HepG2 (cell line): ENCODE measurements at regions not wholly inside any gene's neighbourhood (a gene's known extent, or its start where the extent isn't known, plus 50 kb on each side); places are given as distances from the start of the nearest gene placed in this dataset.

ENCODE experiments used
- CTCF ChIP-seq: sonication (generic); formaldehyde crosslinking; IDR thresholded peaks from 2 replicates; pipeline ENCODE4 v1.5.0; 2020; ENCODE audit warnings: mild to moderate bottlenecking, missing genetic modification reagents, moderate library complexity
- FOXM1 ChIP-seq: sonication (generic); formaldehyde crosslinking; IDR thresholded peaks from 2 replicates; pipeline ENCODE4 v1.5.0; 2020; ENCODE audit warnings: missing genetic modification reagents
- GABPA ChIP-seq, 2 experiments: IDR thresholded peaks; 2 replicates each; pipeline ENCODE4 v1.6.1; 2011 to 2016; ENCODE audit warnings: low read depth in 2 of 2, low read length in 1 of 2, missing biosample characterization in 1 of 2, missing genetic modification characterization in 1 of 2
- HNRNPK ChIP-seq: fragments of 200-400 bp; formaldehyde crosslinking; IDR thresholded peaks from 2 replicates; pipeline ENCODE4 v1.6.1; 2018; ENCODE audit warnings: low read length, low read depth, moderate library complexity, mild to moderate bottlenecking; ENCODE audit not compliant: poor library complexity, severe bottlenecking
- MAX ChIP-seq: IDR thresholded peaks from 2 replicates; pipeline ENCODE4 v1.6.1; 2012; ENCODE audit warnings: inconsistent platforms
- NFIC ChIP-seq: IDR thresholded peaks from 2 replicates; pipeline ENCODE4 v1.6.1; 2012; ENCODE audit warnings: mild to moderate bottlenecking, low read length, inconsistent platforms
- SIN3A ChIP-seq: IDR thresholded peaks from 2 replicates; pipeline ENCODE4 v1.6.1; 2011; ENCODE audit warnings: low read depth, mild to moderate bottlenecking, control low read depth, low read length, borderline replicate concordance
- TCF12 ChIP-seq, 2 experiments: fragments of 450-650 bp in 1 of 2; sonication (generic) in 1 of 2; formaldehyde crosslinking in 1 of 2; IDR thresholded peaks; 2 replicates each; pipeline versions ENCODE4 v1.6.1 to v1.8.0; 2017 to 2022; ENCODE audit warnings: antibody characterized with exemption in 1 of 2, mild to moderate bottlenecking in 1 of 2, missing genetic modification reagents in 1 of 2, moderate library complexity in 1 of 2
- ZBTB33 ChIP-seq: sonication (generic); formaldehyde crosslinking; IDR thresholded peaks from 2 replicates; pipeline ENCODE4 v1.4.0; 2020; ENCODE audit warnings: missing genetic modification reagents
- ZFP36L1 ChIP-seq: sonication (generic); formaldehyde crosslinking; IDR thresholded peaks from 2 replicates; pipeline ENCODE4 v1.8.0; 2022; ENCODE audit warnings: mild to moderate bottlenecking, missing genetic modification reagents, moderate library complexity
- ZNF574 ChIP-seq: sonication (generic); formaldehyde crosslinking; IDR thresholded peaks from 2 replicates; pipeline ENCODE4 v1.4.0; 2020; ENCODE audit warnings: missing genetic modification reagents
- ZNF609 ChIP-seq: sonication (generic); formaldehyde crosslinking; IDR thresholded peaks from 2 replicates; pipeline ENCODE4 v1.4.0; 2020; ENCODE audit warnings: mild to moderate bottlenecking, missing genetic modification reagents, borderline replicate concordance
- ZNF749 ChIP-seq: sonication (generic); formaldehyde crosslinking; IDR thresholded peaks from 2 replicates; pipeline ENCODE4 v1.8.0; 2022; ENCODE audit warnings: mild to moderate bottlenecking, missing genetic modification reagents, moderate library complexity, borderline replicate concordance

GRCh38 chr21:28086861-28087581 is 905.7 kb downstream of the LTN1 start:
- no peak for TF ChIP-seq ZBTB33 (CRISPR knock-in tag)
- TF ChIP-seq GABPA (IDR thresholded peaks at IDR 0.05; ENCODE audit: low read depth, low read length): no peak
- TF ChIP-seq GABPA (CRISPR knock-in tag; IDR thresholded peaks at IDR 0.05; ENCODE audit: low read depth): no peak
- no peak for TF ChIP-seq MAX
- TF ChIP-seq ZNF574 (CRISPR knock-in tag): no peak
- no peak for TF ChIP-seq CTCF
- TF ChIP-seq FOXM1 (CRISPR knock-in tag): no peak
- no peak for TF ChIP-seq ZNF609 (CRISPR knock-in tag)
- TF ChIP-seq ZFP36L1: no peak
- TF ChIP-seq NFIC: no peak
- no peak for TF ChIP-seq HNRNPK
- no peak for TF ChIP-seq ZNF749 (CRISPR knock-in tag)
- no peak for TF ChIP-seq SIN3A
- TF ChIP-seq TCF12 (IDR thresholded peaks at IDR 0.05): no peak
- no peak for TF ChIP-seq TCF12 (CRISPR knock-in tag; IDR thresholded peaks at IDR 0.05)
